ENCODE measurements at regions not wholly inside any gene's neighbourhood (a gene's known extent, or its start where the extent isn't known, plus 50 kb on each side); places are given as distances from the start of the nearest gene placed in this dataset.

DNA sequence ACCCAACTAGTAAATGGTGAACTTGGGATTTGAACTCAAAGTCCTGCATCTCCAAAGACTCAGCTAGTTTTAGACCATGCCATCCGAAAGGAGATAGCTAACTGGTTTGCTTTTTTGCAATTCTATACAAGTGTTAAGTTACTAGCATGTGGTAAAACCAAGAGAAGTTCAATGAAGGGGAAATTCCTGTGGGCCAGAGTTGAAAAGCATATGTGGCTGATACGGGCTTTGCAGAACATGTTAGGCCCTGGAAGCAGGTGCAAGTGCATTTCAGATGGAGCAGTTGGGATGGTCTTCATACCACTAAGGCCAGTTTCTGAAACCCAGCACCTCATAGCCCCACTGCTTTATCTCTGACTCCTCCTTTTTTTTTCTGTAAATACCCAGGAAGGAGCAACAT, 620.9 kb downstream of the PLPP3 start:
- peaks cover 0 to 3% (median under 1%) of the 10 kb centered on the region in 7 donors for H3K9me3 Mint-ChIP-seq
- WGBS (ENCODE audit: insufficient coverage): 100% methylated on average over 1 of the region's 2 CpGs
- no peak overlapping the region for H3K4me3 Mint-ChIP-seq

DNA sequence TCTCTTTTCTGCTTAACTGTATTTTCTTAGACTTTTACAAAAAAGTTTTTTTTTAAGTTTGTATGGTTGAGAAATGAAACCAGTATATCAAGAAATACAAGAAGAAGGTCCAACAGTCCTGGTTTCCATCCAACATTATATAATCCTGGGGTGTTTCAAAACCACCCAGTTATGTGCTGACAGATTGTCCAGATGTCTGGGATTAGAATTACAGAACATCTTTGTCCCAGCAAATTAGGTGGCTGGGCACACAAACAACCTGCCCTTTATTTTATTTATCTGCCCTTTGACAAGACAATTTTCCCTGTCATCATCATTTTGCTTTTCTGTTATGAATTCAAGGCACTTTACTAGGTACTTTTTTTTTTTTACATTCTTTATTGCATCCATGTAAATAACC, 622.1 kb downstream of the PLPP3 start:
- no peaks in the 10 kb centered on the region for H4K20me1 ChIP-seq (ENCODE audit: insufficient read depth, low read length)
- H3K4me1 Mint-ChIP-seq: no peaks in the 10 kb centered on the region
- TF ChIP-seq, protein P1, sequence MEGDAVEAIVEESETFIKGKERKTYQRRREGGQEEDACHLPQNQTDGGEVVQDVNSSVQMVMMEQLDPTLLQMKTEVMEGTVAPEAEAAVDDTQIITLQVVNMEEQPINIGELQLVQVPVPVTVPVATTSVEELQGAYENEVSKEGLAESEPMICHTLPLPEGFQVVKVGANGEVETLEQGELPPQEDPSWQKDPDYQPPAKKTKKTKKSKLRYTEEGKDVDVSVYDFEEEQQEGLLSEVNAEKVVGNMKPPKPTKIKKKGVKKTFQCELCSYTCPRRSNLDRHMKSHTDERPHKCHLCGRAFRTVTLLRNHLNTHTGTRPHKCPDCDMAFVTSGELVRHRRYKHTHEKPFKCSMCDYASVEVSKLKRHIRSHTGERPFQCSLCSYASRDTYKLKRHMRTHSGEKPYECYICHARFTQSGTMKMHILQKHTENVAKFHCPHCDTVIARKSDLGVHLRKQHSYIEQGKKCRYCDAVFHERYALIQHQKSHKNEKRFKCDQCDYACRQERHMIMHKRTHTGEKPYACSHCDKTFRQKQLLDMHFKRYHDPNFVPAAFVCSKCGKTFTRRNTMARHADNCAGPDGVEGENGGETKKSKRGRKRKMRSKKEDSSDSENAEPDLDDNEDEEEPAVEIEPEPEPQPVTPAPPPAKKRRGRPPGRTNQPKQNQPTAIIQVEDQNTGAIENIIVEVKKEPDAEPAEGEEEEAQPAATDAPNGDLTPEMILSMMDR (IDR thresholded peaks at IDR 0.05): no peak
- no peak overlapping the region for H3K4me3 ChIP-seq (replicated peaks in 1 of 3; ENCODE audit: low read depth in 2 of 3, low read length in 3 of 3)
- peaks cover 0 to 3% of the 10 kb centered on the region in 2 donors for H3K9me3 ChIP-seq (replicated peaks in 1 of 2; ENCODE audit: control insufficient read depth in 1 of 2, insufficient read depth in 1 of 2, low read length in 2 of 2)
- no peak overlapping the region for H3K27ac Mint-ChIP-seq
- no peak overlapping the region for H3K4me3 Mint-ChIP-seq
- H3K4me2 ChIP-seq (replicated peaks; ENCODE audit: extremely low read depth, low read length, poor library complexity, severe bottlenecking): no peak overlapping the region
- peaks cover 0 to 5% (median 2%) of the 10 kb centered on the region in 3 donors for H3K27me3 Mint-ChIP-seq (ENCODE audit: low read depth in 3 of 3)
- no peak overlapping the region for H3K27ac ChIP-seq (ENCODE audit: low read depth in 1 of 2, low read length in 2 of 2)
- H3K4me1 ChIP-seq (ENCODE audit: control insufficient read depth in 1 of 2, insufficient read depth in 2 of 2, low read length in 2 of 2): no peaks in the 10 kb centered on the region
- no peaks in the 10 kb centered on the region for H3K36me3 Mint-ChIP-seq
- peaks cover 0 to 10% (median 3%) of the 10 kb centered on the region in 7 donors for H3K9me3 Mint-ChIP-seq
- H3K36me3 ChIP-seq (replicated peaks in 1 of 2; ENCODE audit: control insufficient read depth in 1 of 2, insufficient read depth in 2 of 2, low read length in 2 of 2): no peaks in the 10 kb centered on the region
- intact Hi-C loops (cut with micrococcal nuclease): no loop called here
- no peak overlapping the region for H3K9ac ChIP-seq (ENCODE audit: insufficient read depth, low read length, poor library complexity, severe bottlenecking)
- H3K79me2 ChIP-seq (ENCODE audit: insufficient read depth, low read length): no peaks in the 10 kb centered on the region
- DNase-seq: no peak
- no peaks in the 10 kb centered on the region for H3K27me3 ChIP-seq (ENCODE audit: control insufficient read depth in 2 of 2, insufficient read depth in 2 of 2, low read length in 2 of 2)
- no peak overlapping the region for H2AFZ ChIP-seq (ENCODE audit: insufficient read depth, low read depth, low read length, poor library complexity, severe bottlenecking)

More for the DNA sequence above, 620.9 kb downstream of the PLPP3 start:
- no peaks in the 10 kb centered on the region for H3K36me3 ChIP-seq (replicated peaks in 1 of 2; ENCODE audit: control insufficient read depth in 1 of 2, insufficient read depth in 2 of 2, low read length in 2 of 2)
- no peak overlapping the region for H3K4me2 ChIP-seq (replicated peaks; ENCODE audit: extremely low read depth, low read length, poor library complexity, severe bottlenecking)
- no peaks in the 10 kb centered on the region for H3K4me1 ChIP-seq (ENCODE audit: control insufficient read depth in 1 of 2, insufficient read depth in 2 of 2, low read length in 2 of 2)
- H4K20me1 ChIP-seq (ENCODE audit: insufficient read depth, low read length): no peaks in the 10 kb centered on the region
- H3K9me3 ChIP-seq (replicated peaks in 1 of 2; ENCODE audit: control insufficient read depth in 1 of 2, insufficient read depth in 1 of 2, low read length in 2 of 2): peaks cover 0 to 2% of the 10 kb centered on the region in 2 donors
- Mint-ChIP-seq H3K4me1 (no peaks in the 10 kb centered on the region), H3K27ac (no peak overlapping the region), H3K36me3 (no peaks in the 10 kb centered on the region), H3K27me3 (ENCODE audit: low read depth in 3 of 3) (peaks cover 0 to 5% (median 0%) of the 10 kb centered on the region in 3 donors)
- H3K4me3 ChIP-seq (replicated peaks in 1 of 3; ENCODE audit: low read depth in 2 of 3, low read length in 3 of 3): no peak overlapping the region
- DNase-seq: no peak
- no peak overlapping the region for H2AFZ ChIP-seq (ENCODE audit: insufficient read depth, low read depth, low read length, poor library complexity, severe bottlenecking)
- intact Hi-C loops (cut with micrococcal nuclease): no loop called here
- no peak overlapping the region for H3K9ac ChIP-seq (ENCODE audit: insufficient read depth, low read length, poor library complexity, severe bottlenecking)
- no peak overlapping the region for H3K27ac ChIP-seq (ENCODE audit: low read depth in 1 of 2, low read length in 2 of 2)
- no peaks in the 10 kb centered on the region for H3K27me3 ChIP-seq (ENCODE audit: control insufficient read depth in 2 of 2, insufficient read depth in 2 of 2, low read length in 2 of 2)
- TF ChIP-seq, protein P1 (IDR thresholded peaks at IDR 0.05): no peak
- H3K79me2 ChIP-seq (ENCODE audit: insufficient read depth, low read length): no peaks in the 10 kb centered on the region

Data from CD14-positive monocyte (primary cell).